HepG2 (cell line): ENCODE measurements at regions not wholly inside any gene's neighbourhood (a gene's known extent, or its start where the extent isn't known, plus 50 kb on each side); places are given as distances from the start of the nearest gene placed in this dataset.

ENCODE experiments used
- CBX1 ChIP-seq: IDR thresholded peaks from one replicate; pipeline ENCODE4 v1.6.1; 2016; ENCODE audit warnings: antibody characterized with exemption, low read depth
- JUN ChIP-seq: sonication (generic); formaldehyde crosslinking; IDR thresholded peaks from 2 replicates; pipeline ENCODE4 v1.4.0; 2020; ENCODE audit warnings: mild to moderate bottlenecking, missing genetic modification reagents
- MAFK ChIP-seq, 2 experiments: IDR thresholded peaks in 1 of 2; conservative IDR thresholded peaks in 1 of 2; 2 replicates each; pipeline ENCODE4 v1.6.1; 2011; ENCODE audit warnings: improper control_type of control experiment in 2 of 2, low read length in 2 of 2
- NFIC ChIP-seq: IDR thresholded peaks from 2 replicates; pipeline ENCODE4 v1.6.1; 2012; ENCODE audit warnings: mild to moderate bottlenecking, low read length, inconsistent platforms
- PPARG ChIP-seq: conservative IDR thresholded peaks from 2 replicates; pipeline ENCODE4 v1.6.1; 2016; ENCODE audit warnings: missing biosample characterization, missing genetic modification reagents
- SMARCC2 ChIP-seq: fragments of 450-650 bp; IDR thresholded peaks from 2 replicates; pipeline ENCODE4 v1.6.1; 2017; ENCODE audit warnings: antibody characterized with exemption, mild to moderate bottlenecking
- SRF ChIP-seq: IDR thresholded peaks from 2 replicates; pipeline ENCODE4 v1.6.1; 2011; ENCODE audit warnings: mild to moderate bottlenecking, low read depth, low read length, moderate library complexity
- SRY ChIP-seq: sonication (generic); formaldehyde crosslinking; IDR thresholded peaks from 2 replicates; pipeline ENCODE4 v1.8.0; 2022; ENCODE audit warnings: mild to moderate bottlenecking, missing genetic modification reagents
- ZNF136 ChIP-seq: sonication (generic); formaldehyde crosslinking; IDR thresholded peaks from 2 replicates; pipeline ENCODE4 v1.8.1; 2022; ENCODE audit warnings: low read depth, mild to moderate bottlenecking, moderate library complexity, missing genetic modification reagents
- ZNF549 ChIP-seq: sonication (generic); formaldehyde crosslinking; IDR thresholded peaks from 2 replicates; pipeline ENCODE4 v1.5.0; 2020; ENCODE audit warnings: missing genetic modification reagents
- TF ChIP-seq, protein P1 (sequence below): sonication (generic); formaldehyde crosslinking; conservative IDR thresholded peaks from 2 replicates; pipeline ENCODE4 v1.8.1; 2023; ENCODE audit warnings: missing genetic modification reagents
- TF ChIP-seq, protein P2 (sequence below): sonication (generic); formaldehyde crosslinking; conservative IDR thresholded peaks from 2 replicates; pipeline ENCODE4 v1.4.0; 2020; ENCODE audit warnings: missing genetic modification reagents
- TF ChIP-seq, protein P3 (sequence below): sonication (generic); formaldehyde crosslinking; IDR thresholded peaks from 2 replicates; pipeline ENCODE4 v1.8.1; 2022; ENCODE audit warnings: mild to moderate bottlenecking, missing genetic modification reagents
- TF ChIP-seq, protein P4 (sequence below): IDR thresholded peaks from 2 replicates; pipeline ENCODE4 v1.6.1; 2016; ENCODE audit warnings: mild to moderate bottlenecking, missing biosample characterization, missing genetic modification reagents

DNA sequence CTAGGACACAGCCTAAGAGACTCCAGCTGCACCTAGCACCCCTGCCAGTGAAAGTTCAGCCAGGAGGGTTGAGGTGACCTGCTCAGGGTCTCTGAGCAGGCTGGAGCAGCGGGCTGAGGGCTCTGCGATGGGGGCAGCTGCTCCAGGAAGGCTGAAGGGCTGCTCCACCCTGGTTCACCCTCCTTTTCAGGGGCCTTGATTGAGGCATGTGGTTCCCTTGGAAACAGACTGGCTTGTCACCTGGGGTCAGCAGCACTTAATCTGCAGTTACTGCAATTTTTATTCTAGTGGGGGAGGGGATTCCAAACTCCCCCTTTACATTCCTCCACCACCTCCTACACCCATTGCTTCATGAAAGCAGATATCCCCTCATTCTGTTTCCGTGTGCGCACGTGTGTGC, 85.3 kb upstream of the UNC5B start:
- TF ChIP-seq SRY (CRISPR knock-in tag) (no peak), SMARCC2 (no peak), PPARG (no peak), ZNF136 (CRISPR knock-in tag) (no peak), SRF (no peak), JUN (CRISPR knock-in tag) (no peak), CBX1 (no peak), MAFK (conservative IDR thresholded peaks at IDR 0.05 in 1 of 2, IDR thresholded peaks at IDR 0.05 in 1 of 2; ENCODE audit: low read length in 2 of 2) (no peak), NFIC (no peak), ZNF549 (CRISPR knock-in tag) (no peak)
- TF ChIP-seq, protein P1, sequence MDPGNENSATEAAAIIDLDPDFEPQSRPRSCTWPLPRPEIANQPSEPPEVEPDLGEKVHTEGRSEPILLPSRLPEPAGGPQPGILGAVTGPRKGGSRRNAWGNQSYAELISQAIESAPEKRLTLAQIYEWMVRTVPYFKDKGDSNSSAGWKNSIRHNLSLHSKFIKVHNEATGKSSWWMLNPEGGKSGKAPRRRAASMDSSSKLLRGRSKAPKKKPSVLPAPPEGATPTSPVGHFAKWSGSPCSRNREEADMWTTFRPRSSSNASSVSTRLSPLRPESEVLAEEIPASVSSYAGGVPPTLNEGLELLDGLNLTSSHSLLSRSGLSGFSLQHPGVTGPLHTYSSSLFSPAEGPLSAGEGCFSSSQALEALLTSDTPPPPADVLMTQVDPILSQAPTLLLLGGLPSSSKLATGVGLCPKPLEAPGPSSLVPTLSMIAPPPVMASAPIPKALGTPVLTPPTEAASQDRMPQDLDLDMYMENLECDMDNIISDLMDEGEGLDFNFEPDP (CRISPR knock-in tag), result no peak
- TF ChIP-seq, protein P2, sequence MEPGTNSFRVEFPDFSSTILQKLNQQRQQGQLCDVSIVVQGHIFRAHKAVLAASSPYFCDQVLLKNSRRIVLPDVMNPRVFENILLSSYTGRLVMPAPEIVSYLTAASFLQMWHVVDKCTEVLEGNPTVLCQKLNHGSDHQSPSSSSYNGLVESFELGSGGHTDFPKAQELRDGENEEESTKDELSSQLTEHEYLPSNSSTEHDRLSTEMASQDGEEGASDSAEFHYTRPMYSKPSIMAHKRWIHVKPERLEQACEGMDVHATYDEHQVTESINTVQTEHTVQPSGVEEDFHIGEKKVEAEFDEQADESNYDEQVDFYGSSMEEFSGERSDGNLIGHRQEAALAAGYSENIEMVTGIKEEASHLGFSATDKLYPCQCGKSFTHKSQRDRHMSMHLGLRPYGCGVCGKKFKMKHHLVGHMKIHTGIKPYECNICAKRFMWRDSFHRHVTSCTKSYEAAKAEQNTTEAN (CRISPR knock-in tag), result no peak
- TF ChIP-seq, protein P3, sequence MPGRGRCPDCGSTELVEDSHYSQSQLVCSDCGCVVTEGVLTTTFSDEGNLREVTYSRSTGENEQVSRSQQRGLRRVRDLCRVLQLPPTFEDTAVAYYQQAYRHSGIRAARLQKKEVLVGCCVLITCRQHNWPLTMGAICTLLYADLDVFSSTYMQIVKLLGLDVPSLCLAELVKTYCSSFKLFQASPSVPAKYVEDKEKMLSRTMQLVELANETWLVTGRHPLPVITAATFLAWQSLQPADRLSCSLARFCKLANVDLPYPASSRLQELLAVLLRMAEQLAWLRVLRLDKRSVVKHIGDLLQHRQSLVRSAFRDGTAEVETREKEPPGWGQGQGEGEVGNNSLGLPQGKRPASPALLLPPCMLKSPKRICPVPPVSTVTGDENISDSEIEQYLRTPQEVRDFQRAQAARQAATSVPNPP (CRISPR knock-in tag), result no peak
- TF ChIP-seq, protein P4, sequence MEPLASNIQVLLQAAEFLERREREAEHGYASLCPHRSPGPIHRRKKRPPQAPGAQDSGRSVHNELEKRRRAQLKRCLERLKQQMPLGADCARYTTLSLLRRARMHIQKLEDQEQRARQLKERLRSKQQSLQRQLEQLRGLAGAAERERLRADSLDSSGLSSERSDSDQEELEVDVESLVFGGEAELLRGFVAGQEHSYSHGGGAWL (CRISPR knock-in tag), result no peak
